Osteocyte (in vitro differentiated cells): ENCODE measurements at regions not wholly inside any gene's neighbourhood (a gene's known extent, or its start where the extent isn't known, plus 50 kb on each side); places are given as distances from the start of the nearest gene placed in this dataset.

ENCODE experiments used
- DNase-seq: peaks from one replicate; pipeline ENCODE4 v3.0.0; 2021; ENCODE audit warnings: mixed read lengths; ENCODE audit not compliant: unreplicated experiment; ENCODE audit errors: extremely low spot score
- H3K27ac Mint-ChIP-seq: one replicate; pipeline ENCODE4 v1.8.0; 2021; ENCODE audit warnings: mild to moderate bottlenecking, mixed read lengths; ENCODE audit not compliant: unreplicated experiment
- H3K27me3 Mint-ChIP-seq: one replicate; pipeline ENCODE4 v1.8.0; 2021; ENCODE audit warnings: mixed read lengths; ENCODE audit not compliant: unreplicated experiment
- H3K36me3 Mint-ChIP-seq: one replicate; pipeline ENCODE4 v1.8.0; 2021; ENCODE audit warnings: mixed read lengths; ENCODE audit not compliant: unreplicated experiment
- H3K4me1 Mint-ChIP-seq: one replicate; pipeline ENCODE4 v1.8.0; 2021; ENCODE audit warnings: mixed read lengths; ENCODE audit not compliant: unreplicated experiment
- H3K4me3 Mint-ChIP-seq: one replicate; pipeline ENCODE4 v1.8.0; 2021; ENCODE audit warnings: mild to moderate bottlenecking, moderate library complexity, mixed read lengths; ENCODE audit not compliant: unreplicated experiment
- H3K9me3 Mint-ChIP-seq: one replicate; pipeline ENCODE4 v1.8.0; 2021; ENCODE audit warnings: mixed read lengths; ENCODE audit not compliant: unreplicated experiment
- TF ChIP-seq, protein P1 (sequence below): fragments of 200-600 bp; sonication (generic); IDR thresholded peaks from 2 replicates; pipeline ENCODE4 v1.5.0; 2021; ENCODE audit warnings: antibody characterized with exemption, mild to moderate bottlenecking, moderate library complexity

GRCh38 chr9:78997296-78997695, 574.5 kb upstream of the TLE4 start:
- Mint-ChIP-seq H3K27ac (no peak overlapping the region), H3K4me1 (peaks cover 3% of the 10 kb centered on the region), H3K9me3 (peaks cover 17% of the 10 kb centered on the region), H3K36me3 (no peaks in the 10 kb centered on the region), H3K4me3 (no peak overlapping the region), H3K27me3 (no peaks in the 10 kb centered on the region)
- TF ChIP-seq, protein P1, sequence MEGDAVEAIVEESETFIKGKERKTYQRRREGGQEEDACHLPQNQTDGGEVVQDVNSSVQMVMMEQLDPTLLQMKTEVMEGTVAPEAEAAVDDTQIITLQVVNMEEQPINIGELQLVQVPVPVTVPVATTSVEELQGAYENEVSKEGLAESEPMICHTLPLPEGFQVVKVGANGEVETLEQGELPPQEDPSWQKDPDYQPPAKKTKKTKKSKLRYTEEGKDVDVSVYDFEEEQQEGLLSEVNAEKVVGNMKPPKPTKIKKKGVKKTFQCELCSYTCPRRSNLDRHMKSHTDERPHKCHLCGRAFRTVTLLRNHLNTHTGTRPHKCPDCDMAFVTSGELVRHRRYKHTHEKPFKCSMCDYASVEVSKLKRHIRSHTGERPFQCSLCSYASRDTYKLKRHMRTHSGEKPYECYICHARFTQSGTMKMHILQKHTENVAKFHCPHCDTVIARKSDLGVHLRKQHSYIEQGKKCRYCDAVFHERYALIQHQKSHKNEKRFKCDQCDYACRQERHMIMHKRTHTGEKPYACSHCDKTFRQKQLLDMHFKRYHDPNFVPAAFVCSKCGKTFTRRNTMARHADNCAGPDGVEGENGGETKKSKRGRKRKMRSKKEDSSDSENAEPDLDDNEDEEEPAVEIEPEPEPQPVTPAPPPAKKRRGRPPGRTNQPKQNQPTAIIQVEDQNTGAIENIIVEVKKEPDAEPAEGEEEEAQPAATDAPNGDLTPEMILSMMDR = no peak
- DNase-seq = no peak

DNA sequence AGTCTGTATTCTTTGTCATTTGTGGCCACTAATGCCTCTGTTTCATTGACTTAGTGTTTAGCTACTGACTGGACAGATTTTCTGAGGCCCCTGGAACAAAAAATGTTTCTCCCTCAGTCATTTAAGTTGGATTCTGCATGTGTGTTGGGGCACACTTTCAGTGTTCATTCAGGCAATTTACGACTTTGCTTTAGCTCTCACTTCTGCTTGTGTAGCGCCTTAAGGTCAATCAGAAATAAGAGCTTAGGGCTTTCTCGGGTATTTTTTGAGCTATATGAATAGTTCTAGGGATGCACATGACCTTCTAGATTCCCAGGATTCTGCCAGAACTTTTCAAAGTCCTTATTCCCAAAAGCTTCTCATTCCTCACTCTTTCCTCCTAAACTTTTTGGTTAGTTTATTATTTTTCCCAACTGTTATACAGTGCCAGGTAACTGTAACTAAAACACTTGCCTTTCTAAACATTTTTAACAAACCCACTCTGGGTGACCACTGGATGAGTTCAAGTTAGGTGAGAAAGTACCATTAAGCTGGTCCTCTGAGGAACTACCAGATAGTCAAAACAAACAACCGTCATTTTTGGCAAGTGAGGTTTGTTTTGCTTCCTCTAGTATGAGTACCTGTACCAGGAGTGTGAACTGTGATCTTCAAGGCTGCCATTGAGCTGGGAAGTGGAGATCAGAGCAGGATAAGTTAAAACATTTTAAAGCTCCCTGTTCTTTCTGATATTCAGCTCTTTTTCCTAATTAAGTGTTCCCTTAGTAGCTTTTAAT, 571.3 kb upstream of the TLE4 start:
- Mint-ChIP-seq H3K9me3 (peaks cover 20% of the 10 kb centered on the region), H3K4me3 (no peak overlapping the region), H3K36me3 (no peaks in the 10 kb centered on the region), H3K27ac (no peak overlapping the region), H3K4me1 (peaks cover 5% of the 10 kb centered on the region), H3K27me3 (no peaks in the 10 kb centered on the region)
- no peak for DNase-seq
- TF ChIP-seq, protein P1 = no peak

GRCh38 chr9:79001012-79001411, 570.8 kb upstream of the TLE4 start:
- no peak overlapping the region for H3K27ac Mint-ChIP-seq
- H3K9me3 Mint-ChIP-seq = peaks cover 15% of the 10 kb centered on the region
- no peaks in the 10 kb centered on the region for H3K27me3 Mint-ChIP-seq
- TF ChIP-seq, protein P1 = no peak
- DNase-seq = no peak
- H3K4me1 Mint-ChIP-seq = peaks cover 5% of the 10 kb centered on the region
- H3K36me3 Mint-ChIP-seq = no peaks in the 10 kb centered on the region
- H3K4me3 Mint-ChIP-seq = no peak overlapping the region

DNA sequence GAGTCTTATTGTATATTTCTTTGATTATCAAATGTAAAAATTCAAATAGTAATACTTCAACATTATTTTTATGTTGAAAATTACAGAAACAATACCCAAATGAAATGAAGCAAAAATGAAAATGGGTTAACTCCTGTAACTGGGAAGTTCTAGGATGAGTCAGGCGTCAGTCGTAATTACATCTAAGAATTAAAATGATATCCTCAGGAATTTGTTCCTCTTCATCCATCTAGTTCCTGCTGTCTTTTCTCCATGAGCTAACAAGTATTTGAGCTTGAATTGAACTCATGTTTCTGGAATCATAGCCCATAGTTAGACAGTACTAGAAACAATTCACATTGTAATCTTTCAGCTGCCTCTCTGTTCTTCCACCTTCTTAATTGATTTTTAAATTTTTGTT, 568.3 kb upstream of the TLE4 start:
- Mint-ChIP-seq H3K9me3 (peaks cover 13% of the 10 kb centered on the region), H3K27me3 (no peaks in the 10 kb centered on the region), H3K4me1 (peaks cover 5% of the 10 kb centered on the region), H3K36me3 (no peaks in the 10 kb centered on the region), H3K27ac (no peak overlapping the region), H3K4me3 (no peak overlapping the region)
- DNase-seq = no peak
- TF ChIP-seq, protein P1 = no peak

GRCh38 chr9:79004032-79004431, 567.7 kb upstream of the TLE4 start:
- Mint-ChIP-seq H3K27ac (no peak overlapping the region), H3K9me3 (peaks cover 15% of the 10 kb centered on the region), H3K4me1 (peaks cover 5% of the 10 kb centered on the region), H3K27me3 (no peaks in the 10 kb centered on the region), H3K36me3 (no peaks in the 10 kb centered on the region), H3K4me3 (no peak overlapping the region)
- no peak for DNase-seq
- TF ChIP-seq, protein P1 = no peak
